ENCODE measurements at regions not wholly inside any gene's neighbourhood (a gene's known extent, or its start where the extent isn't known, plus 50 kb on each side); places are given as distances from the start of the nearest gene placed in this dataset.
"Not testable (repeated sequence)": the region's sequence is repeated elsewhere in the genome, so short reads cannot be mapped to it uniquely, and the experiment has no call there.

GRCh38 chr1:172931340-172931739 lies 119.4 kb downstream of the TNFSF18 start:
- DNase-seq = no peak

- no peak for DNase-seq
Measured at GRCh38 chr1:172931761-172932160, 119.0 kb downstream of the TNFSF18 start.

DNA sequence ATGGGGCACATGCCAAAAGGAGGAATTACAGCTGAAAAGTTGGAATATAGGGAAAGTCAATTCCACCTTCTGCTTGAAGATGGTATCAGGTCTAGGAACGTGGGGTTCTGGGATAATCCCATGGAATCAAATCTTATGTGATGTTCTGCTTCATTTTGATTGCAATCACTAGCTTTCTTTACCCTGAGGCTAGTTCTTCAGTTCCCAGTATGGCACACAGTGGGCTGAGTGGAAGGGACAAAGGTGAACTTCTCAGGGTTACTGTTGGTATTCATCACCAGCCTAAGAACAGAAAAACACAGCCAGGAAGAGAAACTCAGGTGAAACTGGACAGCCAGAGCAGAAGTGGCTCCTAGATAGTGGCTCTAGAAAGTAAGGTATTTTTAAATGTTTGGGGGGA lies 117.8 kb downstream of the TNFSF18 start:
- no peak for DNase-seq

DNA sequence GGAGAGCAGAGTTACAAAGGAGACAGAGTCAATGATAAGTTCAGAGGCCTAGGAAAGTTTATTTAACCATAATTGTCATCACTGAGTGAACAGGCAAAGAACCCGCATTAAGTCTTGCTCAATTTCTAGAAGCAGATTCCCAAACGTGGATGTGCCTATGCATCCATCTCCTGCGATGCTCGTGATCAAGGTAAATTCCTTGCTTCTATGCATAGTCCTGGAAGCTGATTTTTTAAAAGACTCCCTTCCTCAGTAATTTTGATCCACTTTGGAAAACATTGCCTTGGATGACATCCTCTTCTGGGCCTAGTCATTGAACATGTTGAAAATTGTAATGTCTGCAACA lies 116.4 kb downstream of the TNFSF18 start:
- DNase-seq = no peak

DNA sequence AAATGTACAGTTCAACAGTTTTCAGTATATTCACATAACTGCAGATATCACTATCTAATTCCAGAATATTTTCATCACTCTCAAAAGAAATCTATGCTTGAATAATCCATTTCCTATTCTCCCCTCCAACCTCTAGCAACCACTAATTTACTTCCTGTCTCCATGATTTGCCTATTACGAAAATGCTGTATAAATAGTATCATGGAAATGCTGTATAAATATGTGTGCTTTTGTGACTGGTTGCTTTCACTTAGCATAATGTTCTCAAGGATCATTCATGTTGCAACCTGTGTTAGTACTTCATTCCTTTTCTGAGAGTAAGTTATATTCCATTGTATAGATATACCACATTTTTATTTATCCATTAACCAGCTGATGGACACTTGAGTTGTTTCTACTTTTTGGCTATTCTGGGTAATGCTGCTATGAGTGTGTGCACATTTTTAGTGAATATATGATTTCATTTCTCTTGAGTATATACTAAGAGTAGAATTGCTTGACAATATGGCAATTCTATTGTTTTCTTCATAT lies 115.6 kb downstream of the TNFSF18 start:
- DNase-seq = no peak

DNA sequence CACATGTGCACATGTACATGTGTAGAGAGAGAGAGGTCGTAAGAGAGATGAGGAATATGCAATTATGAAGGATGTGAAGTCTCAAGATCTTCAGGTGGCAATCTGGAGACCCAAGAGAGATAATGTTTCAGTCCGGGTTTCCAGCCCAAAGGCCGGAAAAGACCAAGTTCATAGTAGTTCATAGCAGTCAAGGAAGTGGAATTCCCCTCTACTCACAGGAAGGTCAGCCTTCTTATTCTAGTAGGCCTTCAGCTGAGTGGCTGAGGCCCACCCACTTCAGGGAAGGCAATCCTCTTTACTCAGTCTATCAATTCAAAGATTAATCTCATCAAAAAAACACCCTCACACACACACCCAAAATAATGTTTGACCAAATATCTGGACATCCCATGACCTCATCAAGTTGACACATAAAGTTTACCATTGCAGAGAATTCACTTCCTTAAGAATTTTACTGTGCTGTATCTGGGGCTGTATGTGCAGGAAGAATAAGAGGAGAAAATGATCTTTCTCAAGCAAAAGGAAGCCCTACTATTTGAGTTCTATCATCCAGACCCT lies 114.6 kb downstream of the TNFSF18 start:
- no peak for DNase-seq

DNA sequence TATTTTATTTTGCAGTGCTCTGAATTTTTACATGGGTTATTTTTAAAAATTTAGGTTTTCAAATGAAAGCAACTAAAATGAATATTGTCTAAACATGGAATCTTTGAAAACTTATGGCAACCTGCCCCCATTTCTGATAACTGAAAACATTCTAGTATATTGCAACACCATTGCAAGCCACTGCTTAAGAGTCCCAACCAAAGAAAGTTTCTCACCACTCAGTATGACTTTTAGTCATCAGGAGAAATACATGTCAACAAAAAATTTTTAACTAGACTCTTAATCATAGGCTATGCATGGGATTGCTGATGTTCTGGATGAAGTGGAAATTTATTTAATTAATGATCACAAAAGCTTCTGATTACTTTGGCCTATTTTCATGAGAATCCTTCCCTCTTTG lies 112.1 kb downstream of the TNFSF18 start:
- no peak for DNase-seq

DNA sequence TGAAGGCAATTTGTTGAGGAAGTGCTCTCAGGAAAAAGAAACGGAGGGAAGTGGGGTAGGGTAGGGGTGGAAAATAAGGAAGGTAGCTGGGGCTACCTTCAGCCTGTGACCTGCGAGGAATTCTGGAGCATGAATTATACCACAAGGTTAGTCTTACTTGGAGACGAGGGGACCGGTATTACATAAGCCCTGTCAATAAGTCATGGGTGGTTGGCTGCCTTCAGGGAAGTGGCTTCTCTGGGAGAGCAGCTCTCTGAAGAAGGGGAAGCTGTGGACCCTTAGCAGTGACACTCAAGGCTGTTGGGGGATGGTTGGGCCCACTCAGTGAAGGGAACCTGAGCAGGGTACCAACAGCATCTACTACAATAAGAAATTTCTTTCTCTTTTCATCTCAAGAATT lies 111.3 kb downstream of the TNFSF18 start:
- no peak for DNase-seq

DNA sequence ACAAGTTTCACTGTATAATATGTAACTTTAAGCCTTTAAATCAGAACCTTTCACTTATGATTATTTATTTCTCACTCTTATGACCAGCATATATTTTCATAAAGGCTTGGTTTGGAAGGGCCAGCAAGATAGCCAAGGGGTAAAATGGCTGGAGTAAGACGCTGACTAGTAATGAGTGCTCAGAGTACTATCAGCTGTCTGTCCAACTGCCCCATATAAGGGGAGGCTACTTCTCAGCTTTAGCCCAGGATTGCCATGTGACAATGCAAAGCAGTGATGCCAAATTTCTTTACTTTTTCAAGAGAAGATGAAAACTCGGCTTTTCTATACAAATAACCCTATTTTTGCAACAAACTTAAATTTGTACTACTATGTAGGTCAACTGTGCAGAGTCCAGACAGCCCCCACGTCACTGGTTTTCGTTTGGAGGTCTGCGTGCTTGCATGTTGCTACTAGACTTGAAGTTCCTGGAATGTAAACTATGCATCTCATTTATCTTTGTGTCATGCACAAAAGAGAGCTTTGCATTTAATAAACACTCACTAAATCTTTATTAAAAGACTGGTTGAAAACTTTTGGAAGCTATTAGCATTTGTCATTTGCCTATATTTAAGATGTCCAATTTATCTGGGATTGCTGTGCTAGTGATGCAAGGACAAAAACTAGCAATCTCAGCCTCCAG lies 110.4 kb downstream of the TNFSF18 start:
- DNase-seq = no peak

DNA sequence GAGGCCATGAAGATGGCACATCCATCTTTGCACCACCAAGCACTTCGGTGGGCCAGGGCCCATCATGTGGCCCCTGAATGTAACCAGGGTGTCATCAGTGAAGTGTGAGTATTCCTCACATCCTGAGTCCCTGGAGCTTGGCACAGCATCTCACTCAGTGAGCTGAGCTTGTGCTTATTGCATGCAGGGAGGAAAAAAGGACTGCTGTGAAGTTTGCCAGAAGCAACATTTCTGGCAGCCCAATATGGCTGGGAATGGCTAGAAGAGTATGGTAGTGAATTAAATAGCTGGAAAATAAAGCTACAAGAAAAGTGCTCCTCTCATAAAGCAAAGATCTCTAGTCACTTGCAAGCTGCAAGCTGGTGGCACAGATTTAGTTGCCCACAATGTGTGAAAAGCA lies 109.3 kb downstream of the TNFSF18 start:
- DNase-seq = no peak

GRCh38 chr1:172941945-172942344 lies 108.8 kb downstream of the TNFSF18 start:
- DNase-seq = no peak

DNA sequence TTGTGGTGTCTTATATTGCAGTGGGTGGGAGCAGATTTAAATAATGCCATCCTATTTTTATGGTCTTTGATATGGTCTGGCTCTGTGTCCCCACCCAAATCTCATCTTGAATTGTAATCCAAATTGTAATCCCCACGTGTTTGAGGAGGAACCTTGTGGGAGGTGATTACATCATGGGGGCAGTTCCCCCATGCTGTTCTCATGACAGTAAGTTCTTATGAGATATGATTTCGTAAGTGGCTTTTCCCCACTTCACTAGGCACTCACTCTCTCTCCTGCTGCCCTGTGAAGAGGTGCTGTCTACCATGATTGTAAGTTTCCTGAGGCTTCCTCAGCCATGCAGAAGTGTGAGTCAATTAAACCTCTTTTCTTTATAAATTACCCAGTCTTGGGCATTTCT lies 107.6 kb downstream of the TNFSF18 start:
- DNase-seq = not testable (repeated sequence)

DNA sequence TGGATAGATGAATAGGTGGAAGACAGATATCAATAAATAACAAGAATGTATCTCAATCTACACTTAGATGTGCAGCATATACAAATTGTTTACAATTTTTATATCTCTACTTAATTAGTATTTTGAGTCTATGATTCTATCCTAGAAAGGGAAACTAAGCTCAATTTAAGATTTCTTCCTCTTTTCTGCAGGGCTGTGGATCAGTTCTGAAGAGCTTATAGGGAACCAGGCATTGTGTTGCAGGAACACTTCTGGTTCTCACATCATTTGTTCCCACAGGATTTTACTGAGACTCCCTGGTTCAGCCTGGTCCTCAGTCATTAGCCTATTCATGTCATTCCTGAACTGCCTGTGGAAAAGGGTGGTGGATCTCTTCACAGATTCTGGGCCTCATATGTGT lies 105.8 kb downstream of the TNFSF18 start:
- no peak for DNase-seq

DNA sequence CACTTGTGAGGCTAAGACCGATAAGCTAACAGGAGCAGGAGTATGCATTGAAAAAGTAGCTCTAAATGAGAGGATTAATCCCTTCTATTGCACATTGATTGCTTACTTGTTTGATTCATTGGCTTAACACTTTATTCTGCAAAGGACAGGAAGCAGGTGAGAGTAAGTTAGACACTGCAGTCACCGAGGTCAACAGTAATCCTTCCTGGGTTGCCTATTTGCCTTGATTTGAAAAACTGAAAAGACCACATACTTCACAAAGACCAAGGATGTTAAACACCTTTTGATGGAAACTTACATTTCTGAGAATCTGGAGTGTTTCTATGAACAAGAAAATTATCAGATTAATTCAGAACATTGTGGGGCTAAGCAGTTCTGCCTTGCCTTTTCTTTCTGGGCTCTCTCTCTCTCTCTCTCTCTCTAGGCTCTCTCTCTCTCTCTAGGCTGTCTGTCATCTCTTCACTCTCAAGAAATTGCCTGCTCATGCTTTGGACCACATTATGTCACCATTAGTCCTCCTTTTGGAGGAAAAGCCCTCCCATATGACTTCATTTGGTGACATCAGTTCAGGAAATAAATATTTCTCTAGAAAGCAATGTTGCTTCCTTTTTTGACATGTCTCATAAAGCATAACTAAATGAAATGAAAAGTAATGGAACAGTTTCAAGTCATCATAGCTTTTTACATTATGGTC lies 103.8 kb downstream of the TNFSF18 start:
- peak in 1 of 2 donors; percentile 10 for DNase-seq

- DNase-seq = no peak
Measured at GRCh38 chr1:172948457-172948856, 102.3 kb downstream of the TNFSF18 start.

- no peak for DNase-seq
Measured at GRCh38 chr1:172949096-172949495, 101.6 kb downstream of the TNFSF18 start.

DNA sequence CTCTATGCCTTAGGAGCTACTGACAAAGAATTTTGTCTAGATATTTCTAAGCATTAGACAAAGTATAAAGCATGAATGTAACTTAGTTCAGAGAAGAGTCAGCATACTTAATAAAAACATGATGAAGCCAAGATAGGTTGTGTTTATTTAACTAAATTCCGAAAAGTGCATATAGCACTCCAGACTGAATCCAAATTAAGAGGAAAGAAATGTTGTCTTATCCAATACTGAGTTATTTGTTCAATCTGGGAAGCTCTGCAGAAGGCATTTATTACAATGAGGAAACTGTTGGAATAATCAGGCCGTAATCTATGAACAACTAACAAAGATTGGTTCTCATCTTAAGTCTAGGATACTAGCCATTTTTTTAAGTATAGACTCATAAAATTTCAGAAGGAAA lies 100.2 kb downstream of the TNFSF18 start:
- no peak for DNase-seq

DNA sequence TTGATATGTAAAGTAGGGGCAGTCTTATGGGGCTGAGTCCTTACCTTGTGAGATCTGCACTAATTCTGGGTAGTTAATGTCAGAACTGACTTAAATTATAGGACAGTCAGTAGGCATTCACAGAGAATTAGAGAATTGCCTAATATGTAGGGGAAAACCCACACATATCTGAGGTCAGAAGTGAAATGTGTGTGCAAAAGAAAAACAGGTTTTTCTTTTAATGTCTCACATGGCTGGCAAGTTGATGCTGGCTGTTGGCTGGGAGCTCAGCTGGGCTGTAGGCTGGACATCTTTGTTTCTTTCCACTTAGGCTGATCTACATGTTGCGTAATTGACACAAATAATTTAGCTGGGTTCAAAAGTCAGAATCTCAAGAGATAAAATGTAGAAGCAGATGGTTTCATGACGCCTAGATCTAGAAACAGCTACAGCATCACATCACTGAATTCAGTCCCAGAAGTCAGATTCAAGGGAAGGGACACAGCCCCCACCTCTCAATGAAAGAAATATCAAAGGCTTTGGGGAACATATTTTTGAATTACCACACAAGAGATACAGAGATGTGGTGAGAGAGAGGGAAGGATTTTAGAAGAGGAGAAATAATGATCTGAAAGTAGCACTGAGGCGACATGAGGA lies 98.9 kb downstream of the TNFSF18 start:
- no peak for DNase-seq

DNA sequence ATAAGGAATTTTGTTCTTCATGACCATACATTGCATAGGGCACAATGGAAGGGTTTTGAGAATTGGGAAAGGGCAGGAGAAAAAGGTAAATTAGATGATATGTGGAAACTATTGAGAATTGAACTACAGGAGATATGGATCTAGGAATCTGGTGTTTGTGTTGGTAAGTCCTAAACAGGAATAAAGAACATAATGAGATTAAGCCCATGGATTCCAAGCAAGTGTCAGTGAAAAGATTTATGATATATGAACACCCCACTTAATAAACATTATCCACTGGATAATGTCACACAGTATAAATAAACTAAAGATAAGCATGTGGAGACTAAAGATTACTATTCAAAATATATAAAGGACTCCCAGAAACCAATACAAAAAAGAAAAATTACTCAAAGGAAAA lies 98.2 kb downstream of the TNFSF18 start:
- DNase-seq = no peak

DNA sequence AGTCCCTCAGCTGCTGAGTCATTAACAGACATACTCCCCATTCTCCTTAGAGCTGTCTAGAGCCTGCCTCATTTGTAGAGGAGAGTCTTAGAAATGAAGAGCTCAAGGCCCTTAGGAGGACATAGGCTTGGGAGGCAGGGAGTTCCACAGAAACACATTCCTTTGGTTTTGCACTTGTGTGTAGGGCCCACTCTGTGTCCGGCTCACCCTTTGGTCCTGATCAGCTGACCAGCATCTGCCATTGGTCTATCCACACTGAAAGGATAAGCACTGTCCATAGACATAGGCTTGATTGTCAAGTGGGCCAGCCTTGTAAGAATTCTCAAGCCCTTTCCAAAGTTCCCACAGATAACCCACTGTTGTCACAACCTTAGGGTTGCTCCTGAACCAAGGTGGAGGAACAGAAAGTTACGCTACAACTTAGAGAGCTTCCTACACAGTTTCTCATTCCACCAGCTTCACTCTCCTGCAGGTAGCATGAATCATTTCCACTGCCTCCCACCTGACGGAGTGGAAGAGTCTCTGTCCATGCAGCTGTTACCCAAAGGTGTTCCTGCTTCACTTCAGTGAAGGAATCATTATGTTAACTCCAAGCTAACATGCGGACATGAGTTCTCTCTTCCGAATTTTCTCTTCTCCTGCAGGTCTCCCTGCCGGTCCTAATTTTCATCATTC lies 96.1 kb downstream of the TNFSF18 start:
- no peak for DNase-seq

GRCh38 chr1:172955161-172955815 lies 95.5 kb downstream of the TNFSF18 start:
- DNase-seq = no peak

DNA sequence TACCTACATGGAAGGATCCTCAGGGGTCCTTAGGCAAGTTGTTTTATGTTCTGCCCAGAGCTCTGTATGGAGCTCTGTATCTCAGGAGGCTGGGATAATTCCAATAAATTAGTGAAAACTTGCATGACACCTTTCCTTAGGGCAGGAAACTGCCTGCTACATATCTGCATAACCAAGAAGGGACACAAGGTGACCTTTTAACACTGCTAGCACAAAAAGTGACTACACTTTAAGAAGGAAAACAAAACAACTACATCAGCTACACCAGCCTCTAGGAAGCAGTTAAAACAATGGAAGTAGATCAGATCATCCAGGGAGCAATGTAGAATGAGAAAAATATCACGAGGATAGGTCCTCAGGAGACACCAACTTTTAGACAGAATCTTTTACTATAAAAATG lies 93.9 kb downstream of the TNFSF18 start:
- DNase-seq = no peak

GRCh38 chr1:172957491-172957890 lies 93.2 kb downstream of the TNFSF18 start:
- DNase-seq = no peak
